ENCODE measurements at regions not wholly inside any gene's neighbourhood (a gene's known extent, or its start where the extent isn't known, plus 50 kb on each side); places are given as distances from the start of the nearest gene placed in this dataset.

- Histone ChIP-seq H3K4me3 (replicated peaks in 1 of 3; ENCODE audit: insufficient read depth in 1 of 3, low read depth in 1 of 3, low read length in 3 of 3) (no peak overlapping the region), H2AFZ (ENCODE audit: low read depth, low read length) (no peak overlapping the region), H4K20me1 (replicated peaks; ENCODE audit: control insufficient read depth, extremely low read depth, insufficient read depth, low read length) (no peaks in the 10 kb centered on the region), H3K4me2 (ENCODE audit: insufficient read depth, low read length) (no peak overlapping the region), H3K9me3 (replicated peaks; ENCODE audit: control insufficient read depth, insufficient read depth, low read length) (no peaks in the 10 kb centered on the region), H3K4me1 (ENCODE audit: control insufficient read depth, extremely low read depth, insufficient read depth, low read length) (no peaks in the 10 kb centered on the region), H3K79me2 (ENCODE audit: control insufficient read depth, insufficient read depth, low read length) (no peaks in the 10 kb centered on the region), H3K27me3 (ENCODE audit: control insufficient read depth in 2 of 2, insufficient read depth in 2 of 2, low read length in 2 of 2) (no peaks in the 10 kb centered on the region), H3K27ac (ENCODE audit: insufficient read depth, low read depth, low read length) (no peak overlapping the region), H3K9ac (replicated peaks; ENCODE audit: extremely low read depth, insufficient read depth, low read length) (no peak overlapping the region), H3K9me1 (replicated peaks; ENCODE audit: control insufficient read depth, extremely low read depth, insufficient read depth, low read length) (no peaks in the 10 kb centered on the region), H3K36me3 (ENCODE audit: control insufficient read depth in 2 of 2, extremely low read depth in 1 of 2, insufficient read depth in 2 of 2, low read length in 2 of 2) (no peaks in the 10 kb centered on the region)
- DNase-seq (ENCODE audit: low read depth, low spot score) (no peak), FAIRE-seq (no peak)
- no peak for TF ChIP-seq JUN (IDR thresholded peaks at IDR 0.05; ENCODE audit: borderline replicate concordance, insufficient read depth, insufficient read length, low read depth)
- CTCF ChIA-PET: interaction anchor here (1.0 kb wide), 1 partner anchor 26 kb away, joined by 3 read pairs; no protein-coding TSS in a partner anchor
- dilution Hi-C loops (cut with MboI; ENCODE audit: extremely low pct_ligation_motif_present, low sequenced_read_pairs) (no loop called here), intact Hi-C loops (cut with micrococcal nuclease) (no loop called here)
- no TSS peak for BruUV-seq (replicated peaks)
- POLR2A ChIA-PET: no interaction called here
Observed at GRCh38 chr5:101991486-101991885, 304.6 kb downstream of the SLCO4C1 start.

- DNase-seq (ENCODE audit: low read depth, low spot score) (no peak), FAIRE-seq (no peak)
- H2AFZ ChIP-seq (ENCODE audit: low read depth, low read length): no peak overlapping the region
- no peaks in the 10 kb centered on the region for H3K36me3 ChIP-seq (ENCODE audit: control insufficient read depth in 2 of 2, extremely low read depth in 1 of 2, insufficient read depth in 2 of 2, low read length in 2 of 2)
- no peaks in the 10 kb centered on the region for H3K4me1 ChIP-seq (ENCODE audit: control insufficient read depth, extremely low read depth, insufficient read depth, low read length)
- no peak for TF ChIP-seq EZH2 (IDR thresholded peaks at IDR 0.05; ENCODE audit: borderline replicate concordance, low read depth, low read length, severe bottlenecking)
- TF ChIP-seq POLR2A (IDR thresholded peaks at IDR 0.05; ENCODE audit: low read depth, low read length): no peak
- no peak for TF ChIP-seq JUN (IDR thresholded peaks at IDR 0.05; ENCODE audit: borderline replicate concordance, insufficient read depth, insufficient read length, low read depth)
- BruUV-seq (replicated peaks): no TSS peak
- no peaks in the 10 kb centered on the region for H3K27me3 ChIP-seq (ENCODE audit: control insufficient read depth in 2 of 2, insufficient read depth in 2 of 2, low read length in 2 of 2)
- no peaks in the 10 kb centered on the region for H3K79me2 ChIP-seq (ENCODE audit: control insufficient read depth, insufficient read depth, low read length)
- H3K9ac ChIP-seq (replicated peaks; ENCODE audit: extremely low read depth, insufficient read depth, low read length): no peak overlapping the region
- H3K4me2 ChIP-seq (ENCODE audit: insufficient read depth, low read length): no peak overlapping the region
- dilution Hi-C loops (cut with MboI; ENCODE audit: extremely low pct_ligation_motif_present, low sequenced_read_pairs): no loop called here
- no peak overlapping the region for H3K27ac ChIP-seq (ENCODE audit: insufficient read depth, low read depth, low read length)
- intact Hi-C loops (cut with micrococcal nuclease): no loop called here
- H4K20me1 ChIP-seq (replicated peaks; ENCODE audit: control insufficient read depth, extremely low read depth, insufficient read depth, low read length): no peaks in the 10 kb centered on the region
- ChIA-PET POLR2A (no interaction called here), CTCF (no interaction called here)
- no peak overlapping the region for H3K4me3 ChIP-seq (replicated peaks in 1 of 3; ENCODE audit: insufficient read depth in 1 of 3, low read depth in 1 of 3, low read length in 3 of 3)
- H3K9me3 ChIP-seq (replicated peaks; ENCODE audit: control insufficient read depth, insufficient read depth, low read length): no peaks in the 10 kb centered on the region
- no peaks in the 10 kb centered on the region for H3K9me1 ChIP-seq (replicated peaks; ENCODE audit: control insufficient read depth, extremely low read depth, insufficient read depth, low read length)
Observed at GRCh38 chr5:101989659-101990058, 306.4 kb downstream of the SLCO4C1 start.
